ENCODE measurements at regions not wholly inside any gene's neighbourhood (a gene's known extent, or its start where the extent isn't known, plus 50 kb on each side); places are given as distances from the start of the nearest gene placed in this dataset.

DNA sequence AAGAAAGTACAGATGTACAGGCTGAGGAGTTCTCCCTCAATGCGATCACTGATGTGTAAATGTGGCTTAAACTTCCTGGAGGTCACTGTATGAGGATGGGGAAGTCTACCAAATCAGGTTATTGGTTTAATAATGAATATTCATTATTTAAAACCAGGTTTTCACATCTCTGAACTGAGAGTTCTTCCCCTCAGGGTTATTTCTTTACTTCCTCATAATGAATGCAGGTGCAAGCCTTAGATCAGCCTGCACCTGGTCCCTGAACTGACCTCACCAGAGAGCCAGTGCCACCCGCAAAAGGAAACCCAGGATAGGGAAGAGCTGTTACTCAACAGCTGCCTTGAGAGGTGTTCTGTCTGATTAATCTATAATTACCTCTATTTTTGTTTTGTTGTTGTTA is 369.0 kb downstream of the EPHA4 start:
- no peak for DNase-seq (ENCODE audit: low read depth in 2 of 2)

DNA sequence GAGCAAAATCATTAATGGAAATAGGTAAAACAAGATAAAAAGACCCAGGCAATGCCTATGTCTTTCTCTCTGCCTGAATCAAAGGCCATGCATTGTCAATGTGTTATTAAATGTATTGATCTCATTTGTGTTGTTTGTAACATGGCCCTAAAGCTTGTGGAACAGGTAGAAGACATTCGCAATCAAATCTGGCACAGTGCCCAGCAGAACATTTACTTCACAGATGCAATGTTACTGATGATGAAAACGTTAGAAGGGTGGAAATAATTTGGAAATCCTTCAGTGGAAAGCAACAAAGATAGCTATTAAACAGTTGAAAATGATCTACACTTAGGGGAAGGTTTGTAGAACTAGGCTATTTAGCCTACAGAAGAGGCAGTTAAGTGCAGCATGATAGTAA is 368.2 kb downstream of the EPHA4 start:
- DNase-seq (ENCODE audit: low read depth in 2 of 2) = no peak

DNA sequence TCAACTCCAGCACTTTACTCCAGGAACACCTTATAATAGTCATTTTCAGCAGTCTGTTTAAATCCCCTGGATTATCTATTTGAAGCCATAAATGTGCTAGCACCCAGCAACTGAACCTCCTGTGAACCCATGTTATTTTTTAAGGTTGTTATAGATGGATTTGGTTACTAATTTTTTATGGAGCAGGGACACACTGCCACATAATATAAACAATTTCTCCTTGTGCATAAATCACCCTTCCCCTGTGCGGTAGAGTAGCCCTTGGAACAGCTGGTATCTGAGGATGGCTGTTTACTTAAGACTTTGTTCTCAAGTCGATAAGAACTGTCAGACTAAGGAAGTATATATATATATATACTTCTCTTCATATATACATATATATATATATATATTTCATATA is 367.4 kb downstream of the EPHA4 start:
- DNase-seq (ENCODE audit: low read depth in 2 of 2) = no peak

DNA sequence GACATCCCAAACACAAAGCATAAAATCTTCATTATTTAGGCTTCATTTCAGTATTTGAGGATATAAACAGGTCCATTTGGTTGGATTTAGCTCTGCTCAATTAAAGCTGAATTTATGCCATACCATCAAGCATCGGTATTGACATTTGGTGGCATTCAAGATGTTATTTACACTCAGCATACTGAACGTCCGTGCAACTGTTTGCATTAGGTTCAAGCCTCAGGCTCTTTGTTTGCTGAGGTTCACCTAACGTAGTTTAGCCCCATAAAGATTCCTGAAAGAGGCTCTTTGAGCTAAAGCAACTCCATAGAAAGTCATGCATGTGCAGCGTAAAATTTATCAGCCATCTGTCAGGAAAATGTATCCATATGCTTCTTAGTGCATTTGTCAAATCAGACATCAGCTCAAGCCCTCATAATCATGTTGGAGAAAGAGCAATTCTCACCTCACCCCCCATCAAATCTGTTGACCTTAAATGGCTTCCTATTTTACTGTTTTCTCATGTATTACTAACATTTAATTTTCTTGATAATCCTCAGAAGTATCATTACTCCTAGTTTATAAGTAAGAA is 366.9 kb downstream of the EPHA4 start:
- no peak for DNase-seq (ENCODE audit: low read depth in 2 of 2)

DNA sequence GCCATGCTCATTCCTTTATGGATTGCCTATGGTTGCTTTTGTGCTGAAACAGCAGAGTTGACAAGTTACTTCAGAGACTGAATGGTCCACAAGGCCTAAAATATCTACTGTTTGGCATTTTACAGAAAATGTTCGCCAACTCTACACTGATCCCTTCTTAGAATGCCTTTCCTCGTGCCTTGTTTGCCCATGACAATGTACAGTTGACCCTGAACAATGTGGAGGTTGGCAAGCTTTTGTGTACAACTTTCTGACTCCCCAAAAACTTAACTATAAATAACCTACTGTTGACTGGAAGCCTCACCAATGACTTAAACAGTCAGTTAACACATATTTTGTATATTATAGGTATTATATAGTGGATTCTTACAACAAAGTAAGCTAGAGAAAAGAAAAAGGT is 361.4 kb downstream of the EPHA4 start:
- no peak for DNase-seq (ENCODE audit: low read depth in 2 of 2)

DNA sequence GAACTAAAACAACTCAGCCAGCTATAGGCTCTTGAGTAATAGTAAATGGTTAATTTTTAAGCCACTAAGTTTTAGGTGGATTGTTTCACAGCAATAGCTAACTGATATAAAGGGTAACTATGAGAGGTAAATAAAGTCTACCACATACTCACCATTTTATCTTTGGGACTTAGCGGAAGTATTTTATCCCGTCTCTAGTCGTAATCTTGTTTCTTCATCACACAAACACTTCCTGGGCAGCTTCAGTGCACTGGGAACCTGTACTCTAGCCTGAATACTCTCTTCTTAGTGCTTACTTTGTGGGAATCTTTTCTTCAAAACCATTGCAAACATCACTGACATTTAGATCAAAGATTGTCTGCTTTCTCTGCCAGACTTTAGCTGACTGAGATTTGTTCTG is 360.5 kb downstream of the EPHA4 start:
- DNase-seq (ENCODE audit: low read depth in 2 of 2) = no peak

DNA sequence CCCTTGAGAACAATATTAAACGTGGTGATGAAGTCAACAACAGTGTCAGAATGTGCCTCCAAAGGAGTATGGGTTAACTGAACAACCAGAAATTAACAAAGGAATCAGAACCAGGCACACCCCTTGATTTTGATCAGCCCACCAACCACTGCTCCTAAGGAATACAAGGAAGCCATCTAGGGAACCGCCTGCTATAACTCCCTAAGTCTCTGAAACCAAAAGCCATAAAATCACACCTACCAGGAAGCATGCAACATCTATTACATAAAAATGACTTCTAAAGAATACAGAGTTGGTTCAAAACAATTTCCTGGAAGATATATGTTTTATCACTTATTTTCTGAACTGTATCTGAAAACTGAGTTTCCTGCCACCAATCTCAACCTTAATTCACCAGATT is 360.0 kb downstream of the EPHA4 start:
- DNase-seq (ENCODE audit: low read depth in 2 of 2) = no peak

DNA sequence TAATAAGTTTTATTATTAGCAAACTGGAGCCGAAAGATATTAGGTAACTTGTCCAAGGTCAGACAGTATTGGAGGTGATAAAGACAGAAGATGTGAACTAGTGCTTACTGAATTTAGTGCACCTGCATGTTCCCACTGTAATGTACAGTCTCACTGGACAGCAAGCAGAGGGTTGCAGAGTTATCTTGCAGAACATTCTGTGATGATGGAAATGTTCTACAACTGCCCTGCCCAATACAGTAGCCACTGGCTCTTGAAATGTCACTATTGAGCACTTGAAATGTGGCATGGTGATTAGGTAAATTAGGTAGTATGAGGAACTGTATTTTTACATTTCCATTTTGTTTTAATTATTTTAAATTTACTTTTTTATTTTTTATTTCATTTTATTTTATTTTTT is 356.6 kb downstream of the EPHA4 start:
- DNase-seq (ENCODE audit: low read depth in 2 of 2) = no peak

DNA sequence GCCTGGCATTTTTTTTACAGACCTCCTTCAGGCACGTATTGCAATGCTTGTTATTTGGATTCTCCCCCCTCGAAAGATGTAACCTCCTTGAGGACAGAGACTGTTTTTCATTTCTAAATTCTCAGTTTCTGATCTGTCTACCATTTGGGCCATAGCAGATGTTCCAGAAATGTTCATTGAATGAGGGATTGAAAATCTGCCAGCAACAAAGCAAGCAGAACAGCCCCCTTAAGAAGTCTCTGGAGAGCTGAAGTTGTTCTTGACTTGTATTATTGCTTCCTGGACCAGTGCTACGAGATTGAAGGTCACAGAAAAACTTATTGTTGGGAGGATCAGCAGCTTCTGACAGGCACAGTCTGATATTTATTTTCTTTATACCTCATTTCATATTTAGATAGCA is 355.5 kb downstream of the EPHA4 start:
- DNase-seq (ENCODE audit: low read depth in 2 of 2) = no peak

DNA sequence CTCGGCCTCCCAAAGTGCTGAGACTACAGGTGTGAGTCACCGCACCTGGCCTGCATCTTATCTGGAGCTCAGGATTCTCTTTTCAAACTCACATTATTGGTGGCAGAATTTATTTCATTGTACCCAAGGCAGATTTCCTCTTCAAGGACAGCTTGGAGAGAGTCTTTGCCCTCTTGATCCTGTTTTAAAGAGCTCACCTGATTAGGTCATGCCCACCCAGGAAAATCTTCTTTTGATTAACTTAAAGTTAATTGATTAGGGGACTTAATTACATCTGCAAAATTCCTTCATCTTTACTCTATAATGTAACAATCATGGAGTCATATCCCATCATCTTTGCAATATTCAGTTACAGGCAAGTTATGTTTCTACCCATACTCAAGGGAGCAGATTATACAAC is 346.4 kb downstream of the EPHA4 start:
- DNase-seq (ENCODE audit: low read depth in 2 of 2) = no peak

DNA sequence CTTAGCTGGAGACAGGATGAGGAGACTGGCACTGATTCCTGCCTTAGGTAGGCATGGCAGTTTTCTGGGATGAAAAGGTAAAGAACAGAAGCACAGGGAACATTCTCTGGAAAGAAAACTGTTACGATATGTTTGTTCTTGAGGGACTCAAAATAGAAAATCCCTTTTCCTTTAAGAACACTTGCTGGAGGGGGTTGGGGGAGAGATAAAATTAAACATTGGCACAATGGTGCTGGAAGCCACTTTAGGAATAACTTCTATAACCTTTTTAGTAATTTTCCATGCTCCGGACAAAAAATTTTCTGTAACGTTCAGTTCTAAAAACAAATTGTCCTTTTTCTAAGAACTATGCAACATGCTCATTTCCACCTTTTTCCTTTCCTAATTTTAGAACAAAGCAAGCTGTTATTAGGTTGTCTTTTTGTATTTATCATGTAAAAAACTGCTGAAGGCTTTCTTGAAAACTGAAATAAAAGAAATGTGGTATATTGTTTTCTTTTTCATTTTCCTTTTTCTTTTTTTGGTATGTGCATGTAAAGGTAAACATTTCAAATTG is 343.8 kb downstream of the EPHA4 start:
- no peak for DNase-seq (ENCODE audit: low read depth in 2 of 2)

DNA sequence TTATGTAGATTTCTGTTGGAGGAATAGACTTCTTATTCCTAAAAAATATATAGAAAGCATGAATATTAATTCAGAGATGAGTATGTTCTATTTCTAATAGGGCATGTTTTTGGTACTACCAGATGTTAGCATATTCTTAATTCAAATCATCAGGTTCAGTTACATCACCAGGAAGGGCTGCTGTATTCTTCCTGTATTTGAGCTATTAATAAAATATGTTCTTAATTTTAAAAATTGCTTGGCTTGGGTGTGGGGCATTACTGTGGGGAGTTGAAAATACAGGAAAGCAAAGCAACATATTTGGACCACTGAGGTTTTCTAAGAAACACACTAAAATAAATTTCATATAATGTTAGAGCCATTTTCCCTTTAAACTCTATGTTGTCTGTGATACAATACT is 343.0 kb downstream of the EPHA4 start:
- no peak for DNase-seq (ENCODE audit: low read depth in 2 of 2)

DNA sequence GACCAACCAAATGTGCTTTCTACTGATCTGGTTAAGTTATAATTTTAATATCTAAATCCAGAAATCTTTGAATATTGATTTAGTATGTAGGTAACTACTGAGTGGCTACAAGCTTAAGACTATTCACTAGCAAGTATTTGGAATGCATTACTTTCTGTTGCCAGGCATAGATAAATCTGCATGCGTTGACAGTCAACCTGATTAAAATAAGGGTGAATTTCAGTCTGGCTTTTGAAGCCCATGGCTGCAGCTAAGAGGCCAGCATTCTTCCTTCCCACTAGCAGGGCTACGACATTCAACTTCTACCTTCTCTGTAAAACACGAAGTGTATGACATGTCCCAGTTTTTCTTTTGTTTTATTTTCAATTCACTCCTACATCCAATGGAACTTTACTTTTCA is 340.6 kb downstream of the EPHA4 start:
- DNase-seq (ENCODE audit: low read depth in 2 of 2) = no peak

DNA sequence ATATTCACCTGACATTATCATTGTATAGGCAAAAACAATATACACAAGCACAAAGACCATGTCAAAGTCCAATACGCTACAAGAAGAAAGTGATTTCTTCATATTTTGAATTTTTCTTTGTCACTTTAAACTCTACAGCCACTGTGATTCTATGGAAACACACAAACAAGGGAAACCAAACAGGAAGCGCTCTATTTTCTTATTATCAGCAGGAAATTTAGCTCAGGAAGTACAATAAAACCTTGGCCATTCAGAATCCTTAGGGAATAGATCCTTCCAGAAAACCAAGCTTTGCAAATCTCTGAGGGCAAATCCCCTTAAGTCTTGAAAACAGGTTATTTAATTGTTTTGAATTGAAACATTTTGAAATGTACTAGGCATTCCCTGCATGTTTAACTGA is 336.2 kb downstream of the EPHA4 start:
- DNase-seq (ENCODE audit: low read depth in 2 of 2) = no peak

DNA sequence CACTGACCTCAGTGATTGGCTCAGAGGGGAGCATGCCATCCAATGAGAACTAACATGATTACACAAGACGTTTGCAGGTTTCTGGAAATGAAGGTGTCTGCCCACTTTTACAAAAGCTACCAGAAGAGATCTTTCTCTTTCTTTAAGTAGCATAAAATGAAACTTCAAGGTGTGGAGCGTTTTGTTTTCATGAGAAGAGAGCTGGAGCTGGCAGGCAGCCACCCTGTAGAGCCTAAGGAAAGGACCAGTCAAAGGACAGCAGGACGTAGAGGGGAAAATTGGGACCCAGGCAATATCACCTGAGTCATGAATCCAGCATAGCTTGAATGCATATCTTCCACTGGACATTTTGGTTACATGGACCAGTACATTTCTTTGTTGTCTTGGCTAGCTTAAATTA is 331.0 kb downstream of the EPHA4 start:
- DNase-seq (ENCODE audit: low read depth in 2 of 2) = no peak

DNA sequence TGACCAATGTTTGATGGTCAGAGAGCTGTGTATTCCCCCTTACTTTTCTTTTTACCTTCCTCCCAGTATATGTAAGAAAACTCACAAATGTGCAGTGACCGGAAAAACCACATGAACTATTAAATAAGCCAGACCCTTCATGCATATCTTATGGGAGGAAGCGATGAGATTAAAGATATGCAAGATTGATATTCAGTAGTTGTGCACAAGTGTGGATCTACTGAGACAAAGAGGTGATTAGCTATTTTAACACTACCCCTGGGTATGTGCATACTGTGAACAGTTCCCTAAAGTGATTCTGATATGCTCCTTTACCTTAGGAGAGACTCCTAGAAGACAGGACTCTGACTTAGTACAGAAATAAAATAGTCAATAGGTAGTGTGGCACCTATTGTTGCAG is 328.3 kb downstream of the EPHA4 start:
- no peak for DNase-seq (ENCODE audit: low read depth in 2 of 2)

DNA sequence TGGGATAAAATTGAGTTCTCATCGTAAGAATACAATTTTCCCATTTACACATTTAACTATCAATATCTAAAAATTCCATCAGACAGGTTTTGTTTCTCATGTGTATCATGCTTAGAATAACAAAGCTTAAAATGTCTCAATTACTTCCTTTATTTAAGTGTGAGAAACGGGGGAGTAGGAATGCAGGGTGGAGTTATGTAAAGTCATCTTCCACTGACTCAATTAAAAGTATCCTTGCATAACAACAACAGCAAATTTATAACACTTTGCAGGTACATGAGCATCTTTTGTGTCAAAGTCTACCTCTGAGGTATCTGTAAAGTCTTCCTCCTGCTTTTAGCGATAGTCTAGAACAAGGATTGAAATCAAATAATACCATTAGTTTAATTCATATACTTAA is 327.1 kb downstream of the EPHA4 start:
- DNase-seq (ENCODE audit: low read depth in 2 of 2) = no peak

DNA sequence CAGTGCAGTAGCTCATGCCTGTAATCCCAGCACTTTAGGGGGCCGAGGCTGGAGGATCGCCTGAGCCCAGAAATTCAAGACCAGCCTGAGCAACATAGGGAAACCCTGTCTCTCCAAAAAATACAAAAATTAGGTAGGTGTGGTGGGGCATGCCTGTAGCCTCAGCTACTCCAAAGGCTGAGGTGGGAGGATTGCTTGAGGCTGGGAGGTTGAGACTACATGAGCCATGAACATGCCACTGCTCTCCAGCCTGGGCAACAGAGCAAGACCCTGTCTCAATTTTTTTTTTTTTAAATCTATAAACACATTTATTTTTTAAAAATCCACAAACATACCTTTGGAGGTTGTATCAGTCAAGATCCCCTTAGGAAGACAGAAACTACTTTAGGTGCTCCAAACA is 326.3 kb downstream of the EPHA4 start:
- no peak for DNase-seq (ENCODE audit: low read depth in 2 of 2)

DNA sequence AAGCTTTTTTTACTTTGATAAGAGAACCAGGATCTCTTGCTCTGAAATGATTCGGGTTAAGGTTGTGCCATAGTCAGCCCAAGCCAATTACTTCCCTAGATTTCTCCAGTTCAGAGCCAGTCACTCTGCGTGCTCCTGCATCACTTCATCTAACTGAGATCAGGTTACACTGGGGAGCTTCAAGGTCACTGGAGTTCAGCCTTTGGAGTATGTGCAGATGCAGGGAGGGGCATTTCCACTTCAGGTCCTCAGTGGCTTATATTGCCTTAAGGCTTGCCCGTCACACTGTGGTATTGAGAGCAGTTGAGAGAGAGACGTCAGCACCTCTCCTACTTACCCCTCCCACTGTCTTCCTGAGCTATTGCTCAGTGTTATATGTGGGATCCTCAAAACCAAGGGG is 317.8 kb downstream of the EPHA4 start:
- no peak for DNase-seq (ENCODE audit: low read depth in 2 of 2)

DNA sequence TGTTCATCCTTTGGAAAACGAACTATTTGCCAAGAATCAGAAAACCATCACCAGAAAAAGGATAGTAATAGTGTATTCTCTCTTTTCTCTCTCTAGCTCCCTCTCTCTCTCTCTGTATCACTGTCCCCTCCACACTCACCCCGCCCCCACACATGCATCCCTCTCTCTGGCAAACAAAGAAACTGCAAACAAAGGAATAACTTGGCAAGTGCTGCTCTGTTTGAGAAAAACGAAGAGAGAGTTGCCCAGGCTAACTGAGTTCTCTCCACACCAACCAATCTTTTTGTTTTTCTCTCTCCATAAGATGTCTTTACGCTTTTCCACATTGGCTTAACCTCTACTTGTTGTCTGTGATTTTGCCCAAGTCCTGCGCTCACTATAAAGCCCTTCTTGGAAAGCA is 316.2 kb downstream of the EPHA4 start:
- DNase-seq (ENCODE audit: low read depth in 2 of 2) = no peak

DNA sequence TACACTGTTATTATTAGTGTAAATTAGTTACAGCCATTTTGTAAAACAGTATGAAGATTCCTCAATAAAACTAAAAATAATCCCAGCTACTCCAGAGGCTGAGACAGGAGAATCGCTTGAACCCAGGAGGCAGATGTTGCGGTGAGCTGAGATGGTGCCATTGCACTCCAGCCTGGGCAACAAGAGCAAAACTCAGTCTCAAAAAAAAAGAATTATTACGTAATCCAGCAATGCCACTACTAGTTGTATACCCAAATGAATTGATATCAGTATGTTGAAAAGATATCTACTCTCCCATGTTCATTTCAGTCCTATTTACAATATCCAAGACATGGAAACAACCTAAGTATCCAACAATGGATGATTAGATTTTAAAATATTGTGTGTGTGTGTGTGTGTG is 313.6 kb downstream of the EPHA4 start:
- no peak for DNase-seq (ENCODE audit: low read depth in 2 of 2)

DNA sequence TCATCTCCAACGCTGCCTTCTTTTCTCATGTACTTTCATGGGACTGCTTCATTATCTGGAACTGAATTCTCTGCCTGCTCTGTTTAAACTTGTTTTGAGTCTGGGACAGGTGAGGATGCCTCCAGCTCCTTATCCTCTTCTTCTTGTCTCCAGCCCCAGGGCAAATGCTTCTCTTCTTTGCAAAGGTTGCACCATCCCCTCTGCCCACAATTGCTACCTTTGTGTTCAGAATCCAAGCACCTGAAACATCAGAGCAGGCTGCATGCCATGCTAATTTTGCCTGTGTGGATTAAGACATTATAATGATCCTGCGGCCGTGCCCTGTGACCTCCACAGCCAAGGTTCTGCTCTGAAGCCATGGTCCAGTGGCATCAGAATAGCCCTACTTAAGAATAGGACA is 309.5 kb downstream of the EPHA4 start:
- DNase-seq (ENCODE audit: low read depth in 2 of 2) = no peak

DNA sequence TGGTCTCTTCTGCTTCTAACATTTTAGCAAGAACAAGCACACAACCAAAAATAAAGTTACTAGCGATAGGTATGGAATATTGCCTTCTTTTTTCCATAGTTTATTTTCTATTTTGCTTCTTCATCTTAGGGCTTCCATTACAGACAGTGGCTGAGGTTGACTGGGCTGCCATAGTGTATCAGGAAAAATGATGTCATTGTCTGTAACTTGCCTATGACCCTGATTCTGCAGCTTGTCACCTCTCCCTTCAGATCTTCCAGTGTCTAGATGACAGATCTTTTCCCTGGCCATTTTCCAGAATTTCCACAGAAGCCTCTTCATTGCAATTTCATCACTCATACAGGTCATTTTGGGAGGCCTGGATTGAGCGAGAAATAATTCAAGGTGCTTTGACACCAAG is 308.5 kb downstream of the EPHA4 start:
- DNase-seq (ENCODE audit: low read depth in 2 of 2) = no peak

DNA sequence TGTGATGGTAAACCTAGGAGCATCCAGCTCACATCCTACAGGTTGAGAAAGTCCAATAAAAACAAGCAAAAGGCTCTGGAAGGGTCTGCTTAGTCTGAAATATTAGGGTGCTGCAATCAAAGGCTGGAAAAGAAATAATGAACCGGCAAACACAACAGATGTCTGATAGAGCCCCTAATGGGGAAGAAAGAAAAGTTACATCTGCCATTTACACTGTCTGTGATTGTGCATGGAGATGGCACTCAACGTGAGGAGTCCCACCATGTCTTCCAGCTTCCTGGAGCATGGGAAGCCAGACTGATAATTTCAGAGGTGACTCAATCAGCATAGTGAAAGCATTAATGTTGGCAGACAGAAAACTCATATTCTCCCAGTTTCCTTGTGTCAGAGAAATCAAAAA is 307.8 kb downstream of the EPHA4 start:
- DNase-seq (ENCODE audit: low read depth in 2 of 2) = no peak
